ENCODE measurements at regions not wholly inside any gene's neighbourhood (a gene's known extent, or its start where the extent isn't known, plus 50 kb on each side); places are given as distances from the start of the nearest gene placed in this dataset.
"Not testable (repeated sequence)": the region's sequence is repeated elsewhere in the genome, so short reads cannot be mapped to it uniquely, and the experiment has no call there.

DNA sequence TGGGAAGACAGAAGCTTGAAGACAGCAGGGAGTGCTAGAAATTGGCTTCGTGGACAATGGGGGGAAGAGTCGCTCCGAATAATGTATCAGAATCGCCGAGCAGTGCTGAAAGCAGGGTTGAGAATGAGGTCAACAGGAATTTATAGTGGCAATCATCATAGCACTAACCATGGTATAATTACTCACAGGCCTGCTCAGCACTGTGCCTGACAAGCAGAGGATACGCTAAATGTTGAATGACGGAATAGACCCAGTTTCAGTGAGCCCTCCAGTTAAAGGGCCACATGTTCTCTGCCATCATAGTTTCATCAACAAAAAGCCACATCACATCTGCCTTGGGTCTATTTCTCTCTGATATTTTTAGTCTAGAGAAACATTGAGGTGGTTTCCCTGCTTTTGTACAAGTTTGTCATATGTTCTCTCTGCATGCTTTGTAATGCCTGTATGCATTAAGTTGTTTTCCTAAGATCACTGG lies 130.3 kb upstream of the EGLN3 start:
- no peak overlapping the region for H3K4me2 ChIP-seq (ENCODE audit: low read length)
- H3K9ac ChIP-seq (ENCODE audit: low read depth, low read length), result no peak overlapping the region
- peaks cover 10% of the 10 kb centered on the region for H3K27me3 ChIP-seq (ENCODE audit: control insufficient read depth, insufficient read depth, low read length)

DNA sequence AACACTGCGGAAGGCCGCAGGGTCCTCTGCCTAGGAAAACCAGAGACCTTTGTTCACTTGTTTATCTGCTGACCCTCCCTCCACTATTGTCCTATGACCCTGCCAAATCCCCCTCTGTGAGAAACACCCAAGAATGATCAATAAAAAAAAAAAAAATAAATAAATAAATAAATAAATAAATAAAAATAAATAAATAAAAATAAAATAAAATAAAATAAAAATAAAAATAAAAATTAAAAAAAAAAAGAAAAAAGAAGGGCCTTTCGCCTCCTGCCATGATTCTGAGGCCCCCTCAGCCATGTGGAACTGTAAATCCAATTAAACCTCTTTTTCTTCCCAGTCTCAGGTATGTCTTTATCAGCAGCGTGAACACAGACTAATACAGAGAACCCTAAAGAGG lies 128.8 kb upstream of the EGLN3 start:
- not testable (repeated sequence) for H3K4me1 ChIP-seq (ENCODE audit: control insufficient read depth, insufficient read depth, low read length); H3K36me3 ChIP-seq (ENCODE audit: insufficient read depth, low read length)

More for the DNA sequence above, 130.3 kb upstream of the EGLN3 start:
- H3K9me3 ChIP-seq (replicated peaks; ENCODE audit: low read length), result no peaks in the 10 kb centered on the region
- no peak overlapping the region for H3K4me3 ChIP-seq (ENCODE audit: low read length)
- no peaks in the 10 kb centered on the region for H3K36me3 ChIP-seq (ENCODE audit: insufficient read depth, low read length)
- peaks cover 5% of the 10 kb centered on the region for H3K4me1 ChIP-seq (ENCODE audit: control insufficient read depth, insufficient read depth, low read length)

DNA sequence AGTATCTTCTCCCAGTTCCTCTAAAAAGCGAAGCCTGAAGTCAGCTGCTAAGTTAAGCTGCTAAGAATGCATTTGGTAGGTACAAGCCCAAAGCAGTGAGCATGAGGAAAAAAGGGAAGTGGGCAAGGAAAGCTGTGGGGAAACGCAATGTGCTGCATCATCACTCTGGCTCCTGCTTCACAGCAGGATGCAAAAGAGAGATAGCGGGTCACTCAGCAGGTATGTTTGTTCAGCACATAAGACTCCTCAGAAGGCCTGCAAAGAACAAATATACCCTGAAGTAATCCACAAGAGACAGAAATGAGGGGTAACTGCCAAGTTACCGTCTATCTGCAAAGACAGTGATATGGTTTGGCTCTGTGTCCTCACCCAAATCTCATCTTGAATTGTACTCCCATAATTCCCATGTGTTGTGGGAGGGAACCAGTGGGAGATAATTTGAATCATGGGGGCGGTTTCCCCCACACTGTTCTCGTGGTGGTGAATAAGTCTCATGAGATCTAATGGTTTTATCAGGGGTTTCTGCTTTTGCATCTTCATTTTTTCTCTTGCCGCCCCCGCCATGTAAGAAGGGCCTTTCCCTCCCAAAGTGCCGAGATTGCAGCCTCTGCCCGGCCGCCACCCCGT lies 127.4 kb upstream of the EGLN3 start:
- peaks cover 6% of the 10 kb centered on the region for H3K27me3 ChIP-seq (ENCODE audit: control insufficient read depth, insufficient read depth, low read length)
- H3K9me3 ChIP-seq (replicated peaks; ENCODE audit: low read length), result no peaks in the 10 kb centered on the region
- peaks cover 5% of the 10 kb centered on the region for H3K4me1 ChIP-seq (ENCODE audit: control insufficient read depth, insufficient read depth, low read length)
- H3K9ac ChIP-seq (ENCODE audit: low read depth, low read length), result no peak overlapping the region
- H3K4me2 ChIP-seq (ENCODE audit: low read length), result no peak overlapping the region
- no peaks in the 10 kb centered on the region for H3K36me3 ChIP-seq (ENCODE audit: insufficient read depth, low read length)
- H3K4me3 ChIP-seq (ENCODE audit: low read length), result no peak overlapping the region

More for the DNA sequence above, 128.8 kb upstream of the EGLN3 start:
- not testable (repeated sequence) for H3K9ac ChIP-seq (ENCODE audit: low read depth, low read length); H3K9me3 ChIP-seq (replicated peaks; ENCODE audit: low read length); H3K4me3 ChIP-seq (ENCODE audit: low read length); H3K4me2 ChIP-seq (ENCODE audit: low read length)
- peaks cover 13% of the 10 kb centered on the region for H3K27me3 ChIP-seq (ENCODE audit: control insufficient read depth, insufficient read depth, low read length)

DNA sequence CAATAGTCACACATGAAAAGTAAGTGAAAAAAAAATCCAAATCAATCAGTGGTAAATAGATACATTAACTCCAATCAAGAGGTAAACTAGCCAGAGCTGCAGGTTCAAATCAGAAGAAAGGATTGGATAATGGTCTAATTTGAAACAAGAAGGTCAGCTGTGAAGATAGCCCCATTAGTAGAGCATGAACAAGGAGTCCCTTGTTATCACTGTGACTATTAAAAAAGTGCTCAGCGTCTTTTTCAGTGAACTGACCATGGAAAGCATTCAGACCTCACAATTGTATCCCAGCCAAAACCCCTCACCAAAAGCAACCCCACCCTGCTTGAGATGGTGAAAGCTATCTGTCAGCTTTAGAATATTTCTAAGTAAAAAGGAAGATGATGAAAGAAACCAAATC lies 125.0 kb upstream of the EGLN3 start:
- H3K9ac ChIP-seq (ENCODE audit: low read depth, low read length), result no peak overlapping the region
- no peaks in the 10 kb centered on the region for H3K36me3 ChIP-seq (ENCODE audit: insufficient read depth, low read length)
- no peak overlapping the region for H3K4me3 ChIP-seq (ENCODE audit: low read length)
- H3K27me3 ChIP-seq (ENCODE audit: control insufficient read depth, insufficient read depth, low read length), result peaks cover 6% of the 10 kb centered on the region
- H3K4me1 ChIP-seq (ENCODE audit: control insufficient read depth, insufficient read depth, low read length), result no peaks in the 10 kb centered on the region
- H3K4me2 ChIP-seq (ENCODE audit: low read length), result no peak overlapping the region
- no peaks in the 10 kb centered on the region for H3K9me3 ChIP-seq (replicated peaks; ENCODE audit: low read length)

DNA sequence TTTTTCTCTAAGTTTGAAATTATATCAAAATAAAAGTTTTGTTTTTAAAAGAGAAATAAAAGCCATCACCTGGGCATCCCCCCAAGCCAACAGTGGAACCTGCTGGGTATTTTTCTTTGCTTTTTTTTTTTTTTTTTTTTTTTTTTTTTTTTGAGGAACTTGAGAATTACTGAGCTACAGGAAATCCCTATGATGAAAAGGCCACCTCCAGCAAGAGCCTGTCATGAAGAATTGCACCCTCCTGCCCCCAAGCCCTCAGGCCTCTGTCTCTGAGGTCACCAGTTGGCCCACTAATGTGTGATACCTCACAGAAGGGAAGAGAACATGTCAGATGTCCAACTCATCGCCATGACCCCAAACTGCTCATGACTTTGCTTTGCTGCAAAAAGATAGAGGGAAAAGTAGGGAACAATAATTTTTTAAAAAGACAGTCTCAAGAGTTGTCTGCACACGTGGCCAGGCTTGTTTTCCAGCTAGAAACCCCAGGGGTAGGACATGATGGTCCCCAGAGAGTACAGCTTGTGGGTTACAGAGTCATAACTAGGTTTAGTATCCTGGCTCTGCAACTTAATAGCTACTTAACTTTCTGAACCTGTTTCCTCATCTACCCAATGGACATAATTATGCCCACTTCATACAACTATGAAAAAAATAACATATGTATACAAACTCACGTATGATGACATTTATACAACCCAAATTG lies 124.3 kb upstream of the EGLN3 start:
- Histone ChIP-seq H3K4me1 (ENCODE audit: control insufficient read depth, insufficient read depth, low read length) (no peaks in the 10 kb centered on the region), H3K9me3 (replicated peaks; ENCODE audit: low read length) (no peaks in the 10 kb centered on the region), H3K9ac (ENCODE audit: low read depth, low read length) (no peak overlapping the region), H3K4me2 (ENCODE audit: low read length) (no peak overlapping the region), H3K4me3 (ENCODE audit: low read length) (no peak overlapping the region), H3K36me3 (ENCODE audit: insufficient read depth, low read length) (no peaks in the 10 kb centered on the region), H3K27me3 (ENCODE audit: control insufficient read depth, insufficient read depth, low read length) (peaks cover 3% of the 10 kb centered on the region)

DNA sequence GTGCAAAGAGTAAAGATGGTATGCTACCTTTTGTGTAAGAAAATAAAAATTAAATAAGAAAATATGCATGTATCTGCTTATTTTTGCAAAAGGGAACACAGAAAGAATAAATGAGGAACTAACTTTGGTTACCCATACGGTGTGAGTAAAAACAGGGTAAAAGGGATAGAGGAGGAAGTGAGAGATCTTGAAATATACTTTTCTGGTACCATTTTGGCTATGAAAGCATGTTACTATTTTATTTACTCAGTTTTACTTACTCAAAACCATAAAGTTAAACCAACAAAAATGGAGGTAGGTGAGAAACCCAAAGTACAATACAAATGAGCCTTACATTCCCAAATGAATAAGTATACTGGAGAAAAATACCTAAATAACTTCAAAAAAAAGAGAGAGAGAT lies 122.0 kb upstream of the EGLN3 start:
- Histone ChIP-seq H3K4me3 (ENCODE audit: low read length) (no peak overlapping the region), H3K9me3 (replicated peaks; ENCODE audit: low read length) (no peaks in the 10 kb centered on the region), H3K27me3 (ENCODE audit: control insufficient read depth, insufficient read depth, low read length) (peaks cover 3% of the 10 kb centered on the region), H3K4me2 (ENCODE audit: low read length) (no peak overlapping the region), H3K36me3 (ENCODE audit: insufficient read depth, low read length) (no peaks in the 10 kb centered on the region), H3K9ac (ENCODE audit: low read depth, low read length) (no peak overlapping the region), H3K4me1 (ENCODE audit: control insufficient read depth, insufficient read depth, low read length) (no peaks in the 10 kb centered on the region)

DNA sequence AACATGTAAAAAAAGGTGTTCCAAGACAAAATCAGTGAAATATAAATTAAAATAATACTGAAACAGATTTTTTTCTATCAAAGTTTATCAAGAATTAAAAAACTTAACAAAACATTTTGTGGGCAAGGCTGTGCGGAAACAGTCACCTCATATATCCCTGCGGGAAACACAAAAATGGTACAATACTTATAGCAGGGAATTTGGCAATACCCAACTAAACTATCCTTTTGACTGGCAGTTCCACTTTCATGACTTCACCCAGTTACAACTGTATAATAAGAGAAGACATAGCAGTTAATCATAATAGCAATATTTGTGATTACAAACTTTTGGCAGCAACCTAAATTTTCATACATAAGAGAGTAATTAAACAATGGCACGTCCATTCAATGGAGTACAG lies 121.5 kb upstream of the EGLN3 start:
- Histone ChIP-seq H3K4me2 (ENCODE audit: low read length) (no peak overlapping the region), H3K27me3 (ENCODE audit: control insufficient read depth, insufficient read depth, low read length) (peaks cover 3% of the 10 kb centered on the region), H3K4me1 (ENCODE audit: control insufficient read depth, insufficient read depth, low read length) (no peaks in the 10 kb centered on the region), H3K9me3 (replicated peaks; ENCODE audit: low read length) (no peaks in the 10 kb centered on the region), H3K36me3 (ENCODE audit: insufficient read depth, low read length) (no peaks in the 10 kb centered on the region), H3K9ac (ENCODE audit: low read depth, low read length) (no peak overlapping the region), H3K4me3 (ENCODE audit: low read length) (no peak overlapping the region)

DNA sequence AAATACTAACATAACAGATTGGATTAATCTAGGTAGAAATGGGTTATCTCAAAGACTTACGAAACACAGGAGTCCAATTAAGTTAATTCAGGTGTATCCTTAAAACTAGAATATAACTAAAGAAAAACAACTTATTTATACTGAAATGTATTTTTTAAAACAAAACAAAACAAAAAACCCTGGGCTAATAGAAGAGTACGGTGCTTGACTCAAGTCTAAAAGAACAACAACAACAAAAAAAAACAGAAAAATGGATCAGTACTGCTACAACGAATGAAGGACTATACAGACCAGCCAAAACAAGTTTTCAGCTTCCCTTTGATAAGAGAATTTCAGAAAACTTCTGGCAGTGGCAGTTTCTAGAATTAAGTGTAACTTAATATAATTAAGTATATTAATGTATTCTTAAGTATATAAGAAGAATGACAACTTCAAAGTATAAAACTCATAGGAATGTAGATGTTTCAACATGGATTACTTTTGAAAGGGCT lies 120.1 kb upstream of the EGLN3 start:
- H3K4me1 ChIP-seq (ENCODE audit: control insufficient read depth, insufficient read depth, low read length), result no peaks in the 10 kb centered on the region
- no peaks in the 10 kb centered on the region for H3K36me3 ChIP-seq (ENCODE audit: insufficient read depth, low read length)
- H3K27me3 ChIP-seq (ENCODE audit: control insufficient read depth, insufficient read depth, low read length), result peaks cover 3% of the 10 kb centered on the region
- no peak overlapping the region for H3K4me2 ChIP-seq (ENCODE audit: low read length)
- H3K9ac ChIP-seq (ENCODE audit: low read depth, low read length), result no peak overlapping the region
- H3K4me3 ChIP-seq (ENCODE audit: low read length), result no peak overlapping the region
- no peaks in the 10 kb centered on the region for H3K9me3 ChIP-seq (replicated peaks; ENCODE audit: low read length)

DNA sequence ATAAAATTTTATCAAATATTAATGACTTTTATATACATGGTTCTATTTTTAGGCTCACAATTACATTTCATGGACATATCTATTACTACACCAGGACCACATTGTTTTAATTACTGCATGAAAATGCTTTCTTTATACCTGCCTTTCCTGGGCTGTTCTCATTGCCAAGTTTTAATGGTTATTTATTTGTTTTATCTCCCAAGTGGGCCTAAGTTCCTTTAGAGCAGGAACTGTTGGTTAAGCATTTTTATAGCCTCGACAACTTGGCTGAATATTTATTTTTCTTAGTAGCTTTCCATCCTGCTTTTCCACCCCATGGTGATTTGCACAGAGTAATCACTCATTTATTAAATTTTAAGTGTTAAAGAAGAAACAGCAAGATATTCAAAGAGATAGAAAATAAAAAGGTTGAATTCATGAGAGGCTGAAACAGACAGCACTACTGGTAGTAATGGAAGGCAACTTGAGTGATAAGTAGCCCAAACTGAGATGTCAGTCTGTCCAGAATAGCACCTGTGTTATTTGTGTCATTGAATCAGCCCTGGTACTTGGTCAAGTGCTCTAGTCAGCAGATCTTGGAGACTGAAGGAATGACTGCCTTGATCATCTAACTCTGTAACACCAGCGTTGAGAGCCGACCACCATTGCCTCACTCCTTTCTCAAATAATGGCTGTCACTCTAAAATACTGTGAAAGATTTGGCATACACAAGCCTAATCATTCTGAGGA lies 119.1 kb upstream of the EGLN3 start:
- no peaks in the 10 kb centered on the region for H3K4me1 ChIP-seq (ENCODE audit: control insufficient read depth, insufficient read depth, low read length)
- H3K36me3 ChIP-seq (ENCODE audit: insufficient read depth, low read length), result no peaks in the 10 kb centered on the region
- no peaks in the 10 kb centered on the region for H3K9me3 ChIP-seq (replicated peaks; ENCODE audit: low read length)
- H3K4me2 ChIP-seq (ENCODE audit: low read length), result no peak overlapping the region
- H3K9ac ChIP-seq (ENCODE audit: low read depth, low read length), result no peak overlapping the region
- H3K4me3 ChIP-seq (ENCODE audit: low read length), result no peak overlapping the region
- H3K27me3 ChIP-seq (ENCODE audit: control insufficient read depth, insufficient read depth, low read length), result no peaks in the 10 kb centered on the region

DNA sequence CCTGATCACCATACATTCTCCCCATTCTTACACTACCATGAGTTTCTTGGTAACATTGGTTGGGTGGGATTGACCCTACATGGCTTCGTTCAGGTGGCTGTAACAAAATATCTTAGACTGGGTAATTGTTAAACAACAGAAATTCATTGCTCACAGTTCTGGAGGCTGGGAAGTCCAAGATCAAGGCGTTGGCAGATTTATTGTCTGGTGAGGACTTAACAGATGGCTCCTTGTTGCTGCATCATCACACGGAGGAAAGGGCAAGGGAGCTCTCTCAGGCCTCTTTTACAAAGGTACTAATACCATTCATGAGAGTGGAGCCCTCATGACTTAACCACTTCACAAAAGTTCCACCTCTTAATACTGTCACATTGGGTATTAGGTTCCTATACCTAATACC lies 116.7 kb upstream of the EGLN3 start:
- peaks cover 16% of the 10 kb centered on the region for H3K27me3 ChIP-seq (ENCODE audit: control insufficient read depth, insufficient read depth, low read length)
- H3K4me3 ChIP-seq (ENCODE audit: low read length), result no peak overlapping the region
- no peaks in the 10 kb centered on the region for H3K36me3 ChIP-seq (ENCODE audit: insufficient read depth, low read length)

DNA sequence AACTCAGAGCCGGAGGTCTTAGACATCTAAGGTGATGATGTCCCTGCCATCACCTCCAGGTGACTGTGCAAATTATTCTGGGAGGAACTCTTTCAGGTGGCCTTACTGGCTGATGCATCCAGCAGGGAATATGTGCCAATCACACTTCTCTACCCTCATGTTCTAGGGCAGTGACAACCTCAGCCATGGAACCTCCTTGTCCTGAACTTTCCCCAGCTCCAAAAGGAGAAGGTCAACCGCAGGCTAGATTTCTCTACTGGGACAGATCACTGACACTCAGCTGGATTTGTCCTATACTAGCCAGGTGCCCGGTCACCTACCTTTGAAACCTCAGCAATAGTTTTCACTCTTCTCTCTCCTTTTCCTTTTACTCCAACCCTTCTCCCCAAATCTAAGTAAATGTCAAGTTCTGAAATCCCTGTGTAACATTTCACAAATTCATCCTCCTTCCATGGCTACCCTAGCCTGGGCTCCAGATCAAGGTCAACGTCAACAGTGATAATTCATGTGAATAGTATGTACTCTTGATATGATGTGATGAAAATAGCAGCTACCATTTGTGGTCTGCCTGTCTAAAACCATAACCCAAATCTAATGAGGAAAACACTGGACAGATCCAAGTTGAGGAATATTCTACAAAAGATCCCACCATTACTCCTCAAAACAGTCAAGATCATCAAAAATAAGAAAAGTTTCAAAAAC lies 115.0 kb upstream of the EGLN3 start:
- Histone ChIP-seq H3K27me3 (ENCODE audit: control insufficient read depth, insufficient read depth, low read length) (peaks cover 28% of the 10 kb centered on the region), H3K4me3 (ENCODE audit: low read length) (no peak overlapping the region), H3K9ac (ENCODE audit: low read depth, low read length) (no peak overlapping the region), H3K9me3 (replicated peaks; ENCODE audit: low read length) (no peaks in the 10 kb centered on the region), H3K4me1 (ENCODE audit: control insufficient read depth, insufficient read depth, low read length) (no peaks in the 10 kb centered on the region), H3K36me3 (ENCODE audit: insufficient read depth, low read length) (no peaks in the 10 kb centered on the region), H3K4me2 (ENCODE audit: low read length) (no peak overlapping the region)

More for the DNA sequence above, 116.7 kb upstream of the EGLN3 start:
- Histone ChIP-seq H3K4me2 (ENCODE audit: low read length) (no peak overlapping the region), H3K9me3 (replicated peaks; ENCODE audit: low read length) (no peaks in the 10 kb centered on the region), H3K9ac (ENCODE audit: low read depth, low read length) (no peak overlapping the region), H3K4me1 (ENCODE audit: control insufficient read depth, insufficient read depth, low read length) (no peaks in the 10 kb centered on the region)
